Brain pericyte (primary cell): ENCODE measurements at regions not wholly inside any gene's neighbourhood (a gene's known extent, or its start where the extent isn't known, plus 50 kb on each side); places are given as distances from the start of the nearest gene placed in this dataset.

Source experiments
- DNase-seq: peaks from one replicate; pipeline ENCODE4 v3.0.0-alpha.2; 2012; ENCODE audit warnings: low read depth, low spot score

GRCh38 chr4:35506161-35506560 is 738.2 kb downstream of the ARAP2 start:
- DNase-seq, result no peak

- no peak for DNase-seq
Measured at GRCh38 chr4:35511851-35512250, 732.5 kb downstream of the ARAP2 start.

GRCh38 chr4:35516102-35516501 is 728.2 kb downstream of the ARAP2 start:
- DNase-seq, result no peak

- no peak for DNase-seq
Measured at GRCh38 chr4:35520059-35520458, 724.3 kb downstream of the ARAP2 start.

GRCh38 chr4:35521682-35522081 is 722.6 kb downstream of the ARAP2 start:
- no peak for DNase-seq

GRCh38 chr4:35525192-35525978 is 718.9 kb downstream of the ARAP2 start:
- DNase-seq, result no peak

- no peak for DNase-seq
Measured at GRCh38 chr4:35526456-35526855, 717.9 kb downstream of the ARAP2 start.

GRCh38 chr4:35534962-35535361 is 709.4 kb downstream of the ARAP2 start:
- DNase-seq, result no peak

- DNase-seq, result no peak
Measured at GRCh38 chr4:35538807-35539206, 705.5 kb downstream of the ARAP2 start.

- no peak for DNase-seq
Measured at GRCh38 chr4:35539404-35540055, 704.8 kb downstream of the ARAP2 start.

- DNase-seq, result no peak
Measured at GRCh38 chr4:35541146-35541887, 703.0 kb downstream of the ARAP2 start.

GRCh38 chr4:35541888-35542213 is 702.5 kb downstream of the ARAP2 start:
- DNase-seq, result no peak

GRCh38 chr4:35548921-35549320 is 695.4 kb downstream of the ARAP2 start:
- DNase-seq, result no peak

GRCh38 chr4:35556387-35556786 is 687.9 kb downstream of the ARAP2 start:
- DNase-seq, result no peak

- DNase-seq, result no peak
Measured at GRCh38 chr4:35559559-35560365, 684.6 kb downstream of the ARAP2 start.

- no peak for DNase-seq
Measured at GRCh38 chr4:35562861-35563260, 681.5 kb downstream of the ARAP2 start.

- DNase-seq, result no peak
Measured at GRCh38 chr4:35565640-35566039, 678.7 kb downstream of the ARAP2 start.

- DNase-seq, result no peak
Measured at GRCh38 chr4:35591035-35591434, 653.3 kb downstream of the ARAP2 start.

GRCh38 chr4:35604252-35604651 is 640.1 kb downstream of the ARAP2 start:
- no peak for DNase-seq

GRCh38 chr4:35604724-35605123 is 639.6 kb downstream of the ARAP2 start:
- no peak for DNase-seq

GRCh38 chr4:35608205-35608604 is 636.1 kb downstream of the ARAP2 start:
- DNase-seq, result no peak

GRCh38 chr4:35614120-35614519 is 630.2 kb downstream of the ARAP2 start:
- no peak for DNase-seq
